Tibial artery (tissue), 4 donors: ENCODE measurements at regions not wholly inside any gene's neighbourhood (a gene's known extent, or its start where the extent isn't known, plus 50 kb on each side); places are given as distances from the start of the nearest gene placed in this dataset.
"Not testable (repeated sequence)": the region's sequence is repeated elsewhere in the genome, so short reads cannot be mapped to it uniquely, and the experiment has no call there.

Experiments used
- DNase-seq, 2 donors: peaks; one replicate each; pipeline ENCODE4 v3.0.0-alpha.2; 2019
- H3K27ac ChIP-seq, 2 donors: fragments of 200-600 bp; sonication (generic) in 1 of 2; 1 replicate in 1 of 2; 2 replicates in 1 of 2; pipeline ENCODE4 v1.5.1; 2018 to 2019; ENCODE audit warnings: mild to moderate bottlenecking in 1 of 2
- H3K27me3 ChIP-seq, 2 donors: fragments of 200-600 bp; sonication (generic) in 1 of 2; one replicate each; pipeline versions ENCODE4 v1.5.1 to v1.6.0; 2016 to 2019
- H3K36me3 ChIP-seq, 3 donors: fragments of 200-600 bp; sonication (generic) in 2 of 3; one replicate each; pipeline ENCODE4 v1.5.1; 2016 to 2019; ENCODE audit warnings: mild to moderate bottlenecking in 2 of 3
- H3K4me1 ChIP-seq, 4 donors: fragments of 200-600 bp; sonication (generic) in 2 of 4; 1 replicate in 3 of 4; 2 replicates in 1 of 4; pipeline ENCODE4 v1.5.1; 2016 to 2019
- H3K4me3 ChIP-seq, 2 donors: fragments of 200-600 bp; sonication (generic) in 1 of 2; 1 replicate in 1 of 2; 2 replicates in 1 of 2; pipeline ENCODE4 v1.5.1; 2018 to 2019; ENCODE audit warnings: mild to moderate bottlenecking in 2 of 2
- H3K9me3 ChIP-seq, 3 donors: fragments of 200-600 bp; sonication (generic) in 1 of 3; one replicate each; pipeline ENCODE4 v1.5.1; 2016 to 2019
- intact Hi-C: fragments of 100-400 bp; cut with DNase I; formaldehyde crosslinking; loops from one replicate; pipeline ENCODE4 v1.15.0; 2023; ENCODE audit warnings: low total_unique reads
- TF ChIP-seq, protein P1 (sequence below), 2 experiments: fragments of 200-600 bp in 1 of 2; fragments of 450-650 bp in 1 of 2; IDR thresholded peaks; one replicate each; pipeline ENCODE4 v1.5.1; 2017 to 2019; ENCODE audit warnings: antibody characterized with exemption in 2 of 2, mild to moderate bottlenecking in 1 of 2, moderate library complexity in 1 of 2

DNA sequence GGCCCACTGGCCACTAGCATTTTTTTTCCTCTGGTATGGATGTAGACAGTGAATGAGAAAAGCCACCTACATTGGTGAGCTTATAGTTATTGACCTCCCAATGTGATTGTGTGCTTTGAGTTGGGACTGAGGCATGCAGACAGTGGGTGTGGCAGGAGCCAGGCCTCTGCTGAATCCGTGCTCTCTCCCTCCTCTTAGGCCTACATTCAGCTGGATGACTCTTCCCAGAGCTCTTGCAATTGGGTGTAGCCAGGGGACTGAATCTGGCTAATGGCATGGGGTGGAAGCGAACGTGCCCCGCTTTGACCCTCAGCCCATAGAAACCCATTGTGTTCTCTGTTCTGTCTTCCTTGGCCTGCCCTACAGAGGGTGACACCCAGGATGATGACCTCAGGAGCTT, 698.3 kb upstream of the HS6ST1 start:
- Histone ChIP-seq H3K36me3 (no peaks in the 10 kb centered on the region), H3K9me3 (no peaks in the 10 kb centered on the region), H3K4me1 (no peaks in the 10 kb centered on the region), H3K27me3 (no peaks in the 10 kb centered on the region), H3K4me3 (no peak overlapping the region), H3K27ac (no peak overlapping the region)
- DNase-seq: no peak
- TF ChIP-seq, protein P1, sequence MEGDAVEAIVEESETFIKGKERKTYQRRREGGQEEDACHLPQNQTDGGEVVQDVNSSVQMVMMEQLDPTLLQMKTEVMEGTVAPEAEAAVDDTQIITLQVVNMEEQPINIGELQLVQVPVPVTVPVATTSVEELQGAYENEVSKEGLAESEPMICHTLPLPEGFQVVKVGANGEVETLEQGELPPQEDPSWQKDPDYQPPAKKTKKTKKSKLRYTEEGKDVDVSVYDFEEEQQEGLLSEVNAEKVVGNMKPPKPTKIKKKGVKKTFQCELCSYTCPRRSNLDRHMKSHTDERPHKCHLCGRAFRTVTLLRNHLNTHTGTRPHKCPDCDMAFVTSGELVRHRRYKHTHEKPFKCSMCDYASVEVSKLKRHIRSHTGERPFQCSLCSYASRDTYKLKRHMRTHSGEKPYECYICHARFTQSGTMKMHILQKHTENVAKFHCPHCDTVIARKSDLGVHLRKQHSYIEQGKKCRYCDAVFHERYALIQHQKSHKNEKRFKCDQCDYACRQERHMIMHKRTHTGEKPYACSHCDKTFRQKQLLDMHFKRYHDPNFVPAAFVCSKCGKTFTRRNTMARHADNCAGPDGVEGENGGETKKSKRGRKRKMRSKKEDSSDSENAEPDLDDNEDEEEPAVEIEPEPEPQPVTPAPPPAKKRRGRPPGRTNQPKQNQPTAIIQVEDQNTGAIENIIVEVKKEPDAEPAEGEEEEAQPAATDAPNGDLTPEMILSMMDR (IDR thresholded peaks at IDR 0.05): no peak
- intact Hi-C loops: no loop called here

DNA sequence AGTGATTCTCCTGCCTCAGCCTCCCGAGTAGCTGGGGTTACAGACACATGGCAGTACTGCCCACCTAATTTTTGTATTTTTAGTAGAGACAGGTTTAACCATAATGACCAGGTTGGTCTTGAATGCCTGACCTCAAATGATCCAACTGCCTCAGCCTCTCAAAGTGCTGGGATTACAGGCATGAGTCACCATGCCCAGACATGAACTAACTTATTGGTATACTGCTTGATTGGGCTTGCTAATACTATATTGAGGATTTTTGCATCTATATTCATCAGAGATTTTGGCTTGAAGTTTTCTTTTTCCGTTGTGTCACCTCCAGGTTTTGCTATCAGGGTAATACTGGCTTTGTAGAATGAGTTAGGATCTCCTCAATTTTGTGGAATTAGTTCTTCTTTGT, 706.1 kb upstream of the HS6ST1 start:
- no peaks in the 10 kb centered on the region for H3K27me3 ChIP-seq
- H3K9me3 ChIP-seq: peaks cover 0 to 4% (median 0%) of the 10 kb centered on the region in 3 donors
- no peak for DNase-seq
- no peaks in the 10 kb centered on the region for H3K4me1 ChIP-seq
- no peak overlapping the region for H3K27ac ChIP-seq
- H3K4me3 ChIP-seq: no peak overlapping the region
- TF ChIP-seq, protein P1 (IDR thresholded peaks at IDR 0.05): no peak
- intact Hi-C loops: no loop called here
- H3K36me3 ChIP-seq: no peaks in the 10 kb centered on the region

DNA sequence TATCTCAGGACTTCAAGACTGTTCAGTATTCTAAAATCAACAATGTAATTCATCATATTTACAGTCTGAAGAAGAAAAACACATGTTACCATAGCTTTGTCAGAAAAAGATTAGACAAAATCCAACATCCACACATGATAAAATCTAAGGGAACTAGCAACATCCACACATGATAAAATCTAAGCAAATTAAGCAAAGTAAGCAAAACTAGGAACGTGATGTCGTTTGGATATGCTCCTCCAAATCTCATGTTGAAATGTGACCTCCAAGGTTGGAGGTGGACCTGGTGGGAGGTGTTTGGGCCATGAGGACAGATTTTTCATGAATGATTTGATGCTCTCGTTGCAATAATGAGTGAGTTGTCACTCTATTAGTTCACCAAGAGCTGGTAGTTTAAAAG, 717.3 kb upstream of the HS6ST1 start:
- no peaks in the 10 kb centered on the region for H3K4me1 ChIP-seq
- no peaks in the 10 kb centered on the region for H3K27me3 ChIP-seq
- H3K4me3 ChIP-seq: no peak overlapping the region
- TF ChIP-seq, protein P1 (IDR thresholded peaks at IDR 0.05): no peak
- DNase-seq: no peak
- no peak overlapping the region for H3K27ac ChIP-seq
- intact Hi-C loops: no loop called here
- H3K36me3 ChIP-seq: no peaks in the 10 kb centered on the region
- H3K9me3 ChIP-seq: peaks cover 0 to 4% (median 0%) of the 10 kb centered on the region in 3 donors

DNA sequence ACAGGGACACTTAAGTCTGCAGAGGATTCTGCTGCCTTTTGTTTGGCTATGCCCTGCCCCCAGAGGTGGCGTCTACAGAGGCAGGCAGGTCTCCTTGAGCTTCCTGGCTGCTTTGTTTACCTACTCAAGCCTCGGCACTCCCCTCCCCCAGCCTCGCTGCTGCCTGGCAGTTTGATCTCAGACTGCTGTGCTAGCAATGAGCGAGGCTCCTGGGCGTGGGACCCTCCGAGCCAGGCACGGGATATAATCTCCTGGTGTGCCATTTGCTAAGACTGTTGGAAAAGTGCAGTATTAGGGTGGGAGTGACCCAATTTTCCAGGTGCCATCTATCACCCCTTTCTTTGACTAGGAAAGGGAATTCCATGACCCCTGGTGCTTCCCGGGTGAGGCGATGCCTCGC, 725.0 kb upstream of the HS6ST1 start:
- intact Hi-C loops, DNase-seq, H3K4me1 ChIP-seq, H3K27ac ChIP-seq, H3K27me3 ChIP-seq, H3K36me3 ChIP-seq, H3K4me3 ChIP-seq: not testable (repeated sequence)
- peaks cover 0 to 14% (median 13%) of the 10 kb centered on the region in 3 donors for H3K9me3 ChIP-seq

DNA sequence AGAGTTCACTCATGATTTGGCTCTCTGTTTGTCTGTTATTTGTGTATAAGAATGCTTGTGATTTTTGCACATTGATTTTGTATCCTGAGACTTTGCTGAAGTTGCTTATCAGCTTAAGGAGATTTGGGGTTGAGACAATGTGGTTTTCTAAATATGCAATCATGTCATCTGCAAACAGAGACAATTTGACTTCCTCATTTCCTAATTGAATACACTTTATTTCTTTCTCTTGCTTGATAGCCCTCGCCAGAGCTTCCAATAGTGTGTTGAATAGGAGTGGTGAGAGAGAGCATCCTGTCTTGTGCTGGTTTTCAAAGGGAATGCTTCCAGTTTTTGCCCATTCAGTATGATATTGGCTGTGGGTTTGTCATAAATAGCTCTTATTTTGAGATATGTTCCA, 727.8 kb upstream of the HS6ST1 start:
- H3K27ac ChIP-seq, DNase-seq, H3K36me3 ChIP-seq, intact Hi-C loops, H3K4me1 ChIP-seq, H3K27me3 ChIP-seq, H3K4me3 ChIP-seq: not testable (repeated sequence)
- peaks cover 0 to 14% (median 13%) of the 10 kb centered on the region in 3 donors for H3K9me3 ChIP-seq

DNA sequence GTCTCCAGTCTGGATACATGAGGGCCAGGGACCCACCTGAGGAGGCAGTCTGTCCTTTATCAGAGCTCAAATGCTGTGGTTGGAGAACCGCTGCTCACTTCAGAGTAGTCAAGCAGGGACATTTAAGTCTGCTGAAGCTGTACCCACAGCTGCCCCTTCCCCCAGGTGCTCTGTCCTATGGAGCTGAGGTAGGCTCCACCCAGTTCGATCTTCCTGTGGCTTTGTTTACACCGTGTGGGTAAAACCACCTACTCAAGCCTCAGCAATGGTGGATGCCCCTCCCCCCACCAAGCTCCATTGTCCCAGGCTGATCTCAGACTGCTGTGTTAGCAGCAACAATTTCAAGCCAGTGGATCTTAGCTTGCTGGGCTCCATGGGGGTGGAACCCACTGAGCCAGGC, 731.4 kb upstream of the HS6ST1 start:
- DNase-seq: no peak
- TF ChIP-seq, protein P1 (IDR thresholded peaks at IDR 0.05): no peak
- H3K27ac ChIP-seq: no peak overlapping the region
- no peak overlapping the region for H3K4me3 ChIP-seq
- no peaks in the 10 kb centered on the region for H3K27me3 ChIP-seq
- H3K9me3 ChIP-seq: no peaks in the 10 kb centered on the region
- no peaks in the 10 kb centered on the region for H3K4me1 ChIP-seq
- no peaks in the 10 kb centered on the region for H3K36me3 ChIP-seq
- intact Hi-C loops: no loop called here

DNA sequence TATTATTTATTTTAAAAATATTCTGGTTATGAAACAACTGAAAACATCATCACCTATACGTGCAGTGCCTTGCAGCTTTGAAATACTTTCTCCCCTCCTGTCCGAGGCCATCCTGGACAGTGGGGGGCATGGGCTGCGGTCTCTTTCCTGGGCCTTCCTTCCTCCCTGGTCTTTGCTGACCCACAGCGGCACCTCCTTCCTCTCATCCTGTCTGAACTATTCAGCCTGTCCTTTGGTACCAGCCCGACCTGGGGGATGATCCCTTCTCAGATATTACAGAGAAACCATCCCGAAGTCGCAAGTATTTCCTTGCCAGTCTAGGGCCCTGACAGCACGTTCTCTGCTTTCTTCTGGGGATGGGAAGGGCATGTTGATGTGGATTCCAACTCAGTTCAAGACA, 736.6 kb upstream of the HS6ST1 start:
- H3K4me1 ChIP-seq: peaks cover 0 to 15% (median 12%) of the 10 kb centered on the region in 4 donors
- no peak overlapping the region for H3K27ac ChIP-seq

More for the DNA sequence above, 736.6 kb upstream of the HS6ST1 start:
- TF ChIP-seq, protein P1 (IDR thresholded peaks at IDR 0.05): no peak
- intact Hi-C loops: no loop called here
- Histone ChIP-seq H3K4me3 (no peak overlapping the region), H3K9me3 (no peaks in the 10 kb centered on the region), H3K36me3 (no peaks in the 10 kb centered on the region), H3K27me3 (no peaks in the 10 kb centered on the region)
- DNase-seq: no peak
